CD4-positive, alpha-beta T cell treated with Interleukin-17A for 4 hours (primary cell): ENCODE measurements at regions not wholly inside any gene's neighbourhood (a gene's known extent, or its start where the extent isn't known, plus 50 kb on each side); places are given as distances from the start of the nearest gene placed in this dataset.
"Not testable (repeated sequence)": the region's sequence is repeated elsewhere in the genome, so short reads cannot be mapped to it uniquely, and the experiment has no call there.

ENCODE experiments used
- DNase-seq: peaks from one replicate; pipeline ENCODE4 v3.0.0-alpha.2; 2020; ENCODE audit warnings: mixed read lengths

GRCh38 chr15:57883701-57884100, 177.2 kb downstream of the POLR2M start:
- DNase-seq: no peak

GRCh38 chr15:57884936-57885335, 178.4 kb downstream of the POLR2M start:
- no peak for DNase-seq

- DNase-seq: no peak
These were observed 178.9 kb downstream of the POLR2M start for GRCh38 chr15:57885435-57885834.

DNA sequence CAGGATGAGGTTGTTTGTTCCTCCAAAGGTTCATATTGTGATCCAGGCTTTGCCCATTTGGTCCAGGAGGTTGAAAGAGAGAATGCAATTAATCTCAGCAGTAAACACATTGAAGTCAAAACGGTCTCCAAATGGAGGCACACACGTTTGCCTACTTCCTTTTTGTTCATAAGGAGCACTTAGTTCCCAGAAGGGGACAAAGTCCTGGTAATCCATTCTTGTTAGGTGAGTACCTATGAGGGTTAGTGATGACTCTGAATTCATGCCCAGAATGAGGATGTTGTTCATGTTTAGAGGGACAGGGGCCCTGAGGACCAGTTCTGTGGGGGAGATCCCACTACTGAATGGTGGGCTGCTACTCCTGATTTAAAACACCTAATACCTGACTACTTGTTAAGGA, 177.7 kb downstream of the ALDH1A2 start:
- DNase-seq: no peak

- DNase-seq: no peak
These were observed 175.2 kb downstream of the ALDH1A2 start for GRCh38 chr15:57890351-57890750.

DNA sequence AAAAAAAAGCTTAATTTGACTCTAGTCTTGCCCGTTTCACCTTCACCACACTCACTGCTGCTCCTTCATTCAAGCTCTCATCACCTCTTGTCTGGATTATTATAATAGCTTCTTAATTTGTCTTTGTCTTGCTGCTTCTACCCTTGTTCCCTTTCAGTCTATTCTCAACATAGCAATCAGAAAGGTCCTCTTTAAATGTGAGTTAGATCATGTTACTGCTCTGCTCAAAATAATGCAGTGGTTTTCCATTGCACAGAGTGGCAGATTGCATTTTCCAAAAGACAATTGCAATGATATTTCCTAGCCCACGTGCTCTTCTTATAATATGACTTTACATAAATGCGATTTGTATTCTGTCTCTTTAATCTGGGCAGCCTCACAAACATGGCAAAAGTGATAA, 174.6 kb downstream of the ALDH1A2 start:
- DNase-seq: no peak

DNA sequence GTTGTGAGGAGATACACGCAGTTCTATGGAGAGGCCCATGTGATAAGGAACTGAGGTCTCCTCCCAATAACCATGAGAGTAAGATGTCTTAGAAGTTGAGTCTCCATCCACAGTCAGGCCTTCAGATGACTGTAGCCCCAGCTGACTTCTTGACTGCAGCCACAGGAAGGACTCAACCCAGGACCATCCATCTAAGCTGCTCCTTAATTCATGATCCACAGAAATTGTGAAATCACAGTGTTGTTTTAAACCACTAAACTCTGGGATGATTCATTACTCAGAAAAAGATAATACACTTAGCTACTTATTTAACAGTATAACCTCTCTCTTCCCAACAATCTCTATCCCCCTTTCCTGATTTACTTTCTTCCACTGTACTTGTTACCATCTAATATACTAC, 173.3 kb downstream of the ALDH1A2 start:
- no peak for DNase-seq

- DNase-seq: no peak
These were observed 172.5 kb downstream of the ALDH1A2 start for GRCh38 chr15:57893040-57893439.

DNA sequence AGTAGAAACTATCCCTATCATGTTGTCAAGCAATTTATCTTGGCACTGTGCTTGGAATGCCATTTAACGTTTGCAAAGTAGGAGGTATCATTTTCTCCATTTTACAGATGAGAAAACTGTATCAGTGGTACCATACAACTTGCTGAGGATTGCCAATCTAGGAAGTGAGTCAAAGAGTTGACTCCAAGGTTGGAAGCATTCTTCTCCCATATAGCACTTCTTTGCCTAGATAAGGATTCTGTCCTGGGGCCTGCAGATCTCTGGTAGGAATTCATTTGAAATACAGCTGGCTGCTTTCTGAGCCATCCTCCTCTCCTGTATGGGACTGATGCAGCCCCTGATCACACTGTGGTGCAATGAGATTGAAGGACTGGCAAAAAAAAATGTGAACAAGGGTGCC, 170.2 kb downstream of the ALDH1A2 start:
- no peak for DNase-seq

- no peak for DNase-seq
These were observed 169.4 kb downstream of the ALDH1A2 start for GRCh38 chr15:57896114-57896513.

DNA sequence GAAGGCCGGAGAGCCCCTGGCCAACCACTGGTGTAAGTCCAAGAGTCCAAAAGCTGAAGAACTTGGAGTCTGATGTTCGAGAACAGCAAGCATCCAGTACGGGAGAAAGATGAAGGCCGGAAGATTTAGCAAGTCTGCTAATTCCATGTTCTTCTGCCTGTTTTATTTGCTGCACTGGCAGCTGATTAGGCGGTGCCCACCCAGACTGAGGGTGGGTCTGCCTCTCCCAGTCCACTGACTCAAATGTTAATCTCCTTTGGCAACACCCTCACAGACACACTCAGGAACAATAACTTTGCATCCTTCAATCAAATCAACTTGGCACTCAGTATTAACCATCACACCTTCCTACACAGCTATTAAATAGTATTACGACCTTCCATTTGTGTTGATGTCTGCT, 168.6 kb downstream of the ALDH1A2 start:
- DNase-seq: not testable (repeated sequence)

- DNase-seq: no peak
These were observed 167.6 kb downstream of the ALDH1A2 start for GRCh38 chr15:57897870-57898269.

- no peak for DNase-seq
These were observed 163.4 kb downstream of the ALDH1A2 start for GRCh38 chr15:57902155-57902554.
